MM.1S (cell line): ENCODE measurements at regions not wholly inside any gene's neighbourhood (a gene's known extent, or its start where the extent isn't known, plus 50 kb on each side); places are given as distances from the start of the nearest gene placed in this dataset.

Experiments used
- CTCF ChIP-seq: fragments of 300-600 bp; sonication (generic); IDR thresholded peaks from 2 replicates; pipeline ENCODE4 v1.5.1; 2016; ENCODE audit warnings: antibody characterized with exemption, low read length, mixed read lengths
- EZH2 ChIP-seq: fragments of 300-600 bp; sonication (generic); optimal IDR thresholded peaks from 2 replicates; pipeline ENCODE3; 2017; ENCODE audit warnings: low read depth, mild to moderate bottlenecking, antibody characterized with exemption, low read length, mixed read lengths
- EZH2phosphoT487 ChIP-seq: fragments of 300-600 bp; sonication (generic); IDR thresholded peaks from 2 replicates; pipeline ENCODE4 v1.6.1; 2018; ENCODE audit warnings: antibody characterized with exemption, low read length

GRCh38 chr16:73997971-73998370 lies 298.6 kb upstream of the PSMD7 start:
- no peak for TF ChIP-seq CTCF
- no peak for TF ChIP-seq EZH2
- TF ChIP-seq EZH2phosphoT487, result no peak
